ENCODE measurements at regions not wholly inside any gene's neighbourhood (a gene's known extent, or its start where the extent isn't known, plus 50 kb on each side); places are given as distances from the start of the nearest gene placed in this dataset.
A peak's percentile ranks its signal among the peaks of the same experiment; 100 is the strongest.

DNA sequence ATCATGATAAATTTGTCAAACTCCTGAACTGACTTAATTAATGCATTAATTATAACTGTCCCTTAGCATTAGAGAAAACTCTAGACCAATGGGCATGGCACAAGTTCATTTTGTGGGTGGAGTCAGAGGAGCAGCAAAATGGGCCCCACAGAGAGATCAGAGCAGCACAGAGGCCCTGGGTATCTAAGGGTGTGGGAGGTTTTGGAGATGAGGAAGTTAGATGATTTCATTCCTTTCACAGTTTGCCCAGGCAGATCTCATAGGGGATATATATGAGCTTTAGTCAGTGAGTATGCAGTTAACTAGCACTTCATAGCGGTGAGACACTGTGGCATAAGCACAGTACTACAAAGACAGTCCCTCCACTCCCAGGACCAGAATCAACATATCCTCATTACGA lies 117.3 kb downstream of the MAB21L3 start:
- DNase-seq: no peak
- intact Hi-C loops (cut with micrococcal nuclease): no loop called here
- ATAC-seq: no peak

DNA sequence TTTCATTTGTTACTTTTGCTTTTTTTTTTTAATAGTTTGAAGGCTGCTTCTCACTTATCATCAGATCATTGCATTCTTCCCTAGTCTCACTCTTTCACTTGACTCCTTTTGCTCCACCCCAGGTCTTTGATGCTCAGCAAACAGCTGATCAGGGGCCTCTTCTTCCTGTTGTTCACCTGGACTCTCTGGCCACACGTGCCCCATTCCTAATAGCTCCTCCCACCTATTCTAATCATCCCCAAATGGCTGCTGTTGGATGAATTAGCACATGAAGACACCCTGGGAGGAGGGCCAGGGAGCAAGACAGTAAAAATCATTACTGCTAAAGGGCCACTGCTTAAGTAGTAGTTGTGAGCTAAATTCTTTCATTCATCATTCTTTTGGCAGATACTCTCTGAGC lies 119.5 kb downstream of the MAB21L3 start:
- no peak for DNase-seq
- ATAC-seq: no peak
- intact Hi-C loops (cut with micrococcal nuclease): no loop called here

DNA sequence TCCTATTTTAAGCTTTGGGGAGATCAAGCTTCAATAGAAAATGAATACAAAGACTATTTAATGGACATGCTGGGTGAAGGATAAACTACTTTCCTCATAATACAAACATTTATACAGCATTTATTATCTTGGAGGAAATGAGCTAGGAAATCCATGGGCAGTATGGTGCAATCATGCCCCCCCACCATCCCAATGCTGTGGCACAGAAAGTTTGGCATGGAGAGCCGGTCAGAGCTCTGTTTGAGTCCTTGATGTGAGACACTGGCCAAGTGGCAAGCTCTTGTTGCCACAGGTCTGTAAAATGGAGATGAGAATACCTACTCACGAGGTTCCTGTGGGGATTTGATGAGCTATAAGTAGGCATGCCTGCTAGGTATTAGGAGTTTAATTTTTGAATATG lies 120.6 kb downstream of the MAB21L3 start:
- ATAC-seq: no peak

DNA sequence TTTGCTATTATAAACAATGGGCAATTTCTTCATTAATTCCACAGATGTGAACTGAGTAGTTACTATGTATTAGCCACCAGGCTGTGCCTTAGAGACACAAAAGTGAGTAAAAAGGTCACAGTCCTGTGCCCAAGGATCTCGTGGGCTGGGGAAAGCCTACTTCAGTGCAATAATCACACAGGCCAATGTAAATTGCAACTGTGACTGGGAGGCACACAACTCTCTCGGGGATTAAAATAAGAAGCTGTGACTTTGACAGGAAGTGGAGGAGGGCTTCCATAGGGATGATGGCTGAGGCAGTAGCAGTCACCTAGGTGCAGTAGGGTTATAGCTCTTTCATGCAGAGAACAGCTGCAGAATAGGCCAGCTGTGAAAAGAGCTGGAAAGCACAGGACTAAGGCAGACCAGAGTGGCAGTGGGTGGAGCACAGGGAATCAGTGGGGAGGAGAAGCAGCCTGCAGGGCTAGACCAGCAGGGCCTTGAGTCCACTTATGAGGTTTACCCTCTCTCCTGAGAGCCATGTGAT lies 121.9 kb downstream of the MAB21L3 start:
- ATAC-seq: peak; percentile 43
- intact Hi-C loops (cut with micrococcal nuclease): no loop called here
- DNase-seq: no peak

More for the DNA sequence above, 120.6 kb downstream of the MAB21L3 start:
- intact Hi-C loops (cut with micrococcal nuclease): no loop called here
- DNase-seq: no peak

DNA sequence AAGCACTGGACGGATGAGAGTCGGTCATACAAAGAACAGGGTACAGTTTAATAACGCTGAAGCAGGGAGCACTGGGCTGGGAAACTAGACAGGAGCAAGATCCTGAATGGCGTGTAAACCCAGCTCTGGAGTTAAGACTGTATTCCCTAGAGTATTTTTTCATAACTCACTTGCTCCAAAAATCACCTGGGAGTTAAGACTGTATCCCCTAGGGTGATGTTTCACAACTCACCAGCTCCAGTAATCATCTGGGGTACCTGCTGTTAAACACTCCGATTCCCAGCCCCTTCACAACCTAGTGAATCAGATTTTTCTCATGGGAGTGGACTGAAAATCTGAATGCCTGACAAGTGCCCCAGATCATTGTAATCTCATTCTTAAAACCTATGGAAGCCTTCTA lies 123.2 kb downstream of the MAB21L3 start:
- DNase-seq: no peak
- intact Hi-C loops (cut with micrococcal nuclease): no loop called here
- ATAC-seq: no peak

DNA sequence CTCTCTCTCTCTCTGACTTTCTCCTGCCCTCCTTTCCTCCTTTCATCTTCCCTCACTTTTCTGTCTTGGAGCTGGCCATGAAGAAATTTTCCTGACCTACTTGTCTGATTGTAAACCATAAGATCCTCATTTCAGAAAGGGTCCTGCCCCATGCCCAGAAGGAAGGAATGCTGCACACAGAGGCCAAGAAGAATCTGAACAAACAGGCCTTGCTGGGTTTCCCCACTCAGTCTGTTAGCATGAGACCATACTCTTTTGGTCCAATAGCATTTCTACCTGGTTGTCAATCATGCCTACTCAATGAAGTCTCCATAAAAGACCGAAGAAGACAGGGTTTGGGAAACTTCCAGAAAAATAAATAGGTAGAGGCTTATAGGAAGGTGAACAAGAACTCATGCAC lies 128.7 kb downstream of the MAB21L3 start:
- DNase-seq (no peak), ATAC-seq (no peak)
- intact Hi-C loops (cut with micrococcal nuclease): no loop called here

DNA sequence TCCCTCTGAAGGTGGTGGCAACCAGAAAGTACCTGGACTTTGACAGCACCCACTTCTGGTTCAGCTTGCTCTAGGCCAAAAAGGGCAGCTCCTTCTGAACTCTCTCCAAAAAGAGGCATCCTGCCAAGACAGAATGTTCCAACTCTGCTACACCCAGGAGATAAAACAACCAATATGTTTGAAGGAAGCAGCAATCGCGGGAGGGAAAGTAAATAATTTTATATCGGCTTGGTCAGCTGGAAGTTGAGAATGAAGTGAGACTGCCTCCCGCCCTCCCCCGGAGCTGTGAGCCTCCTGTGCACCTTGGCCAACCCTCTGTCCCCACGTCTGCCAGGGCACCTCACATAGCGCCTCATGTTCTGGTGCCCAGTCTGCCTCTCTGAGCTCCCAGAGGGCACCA lies 130.3 kb upstream of the ATP1A1 start:
- ATAC-seq (peak; percentile 43), DNase-seq (no peak)
- intact Hi-C loops (cut with micrococcal nuclease): no loop called here

DNA sequence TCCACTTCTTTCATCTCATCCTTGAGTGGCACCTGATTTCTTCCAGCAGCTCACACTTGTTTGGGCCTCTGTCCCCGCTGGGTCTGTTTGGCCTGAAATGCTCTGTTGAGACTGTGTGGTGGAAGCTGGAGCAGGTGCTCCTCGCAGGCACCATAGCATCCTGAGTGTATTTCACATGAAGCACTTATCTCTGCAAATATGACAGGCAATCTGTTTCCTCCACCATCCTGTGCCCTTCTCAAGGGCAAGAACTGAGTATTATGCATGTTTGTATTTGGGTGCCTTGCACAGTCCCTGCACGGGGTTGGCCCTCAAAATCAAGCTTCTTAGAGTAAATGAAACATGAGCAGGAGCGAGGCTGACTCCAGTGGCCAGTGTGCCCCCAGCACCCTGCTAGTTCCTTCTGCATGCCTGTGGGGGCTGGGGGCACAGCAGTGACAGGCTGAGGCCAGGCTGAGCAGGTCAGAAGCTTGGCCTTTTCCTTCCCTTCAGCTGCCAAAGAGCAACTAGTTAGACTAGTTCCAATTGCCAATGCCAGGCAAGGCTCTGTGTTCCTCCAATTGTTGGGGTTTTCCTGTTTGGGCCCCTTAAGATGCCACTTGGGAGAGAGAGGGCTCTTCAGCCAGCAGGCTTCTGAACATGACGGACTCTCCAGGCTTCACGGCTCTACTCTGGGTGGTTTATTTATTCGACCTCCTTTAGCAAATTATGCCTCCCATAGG lies 129.6 kb upstream of the ATP1A1 start:
- DNase-seq: no peak
- ATAC-seq: no peak
- intact Hi-C loops (cut with micrococcal nuclease): no loop called here

DNA sequence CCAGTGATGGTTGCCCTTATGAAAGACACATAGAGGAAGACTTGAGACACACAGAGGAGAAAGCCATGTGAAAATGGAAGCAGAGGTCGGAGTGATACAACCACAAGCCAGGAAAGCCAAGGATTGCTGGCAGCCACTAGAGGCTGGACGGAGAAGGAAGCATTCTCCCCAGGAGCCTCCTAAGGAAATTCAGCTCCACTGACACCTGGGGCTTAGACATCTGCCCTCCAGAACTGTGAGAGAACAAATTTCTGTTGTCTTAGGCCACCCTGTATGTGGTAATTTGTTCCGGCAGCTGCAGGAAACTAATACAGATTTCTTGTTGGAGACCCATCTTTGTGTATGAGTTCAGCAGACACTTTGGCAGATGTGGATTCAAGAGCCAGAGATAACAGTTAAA lies 126.9 kb upstream of the ATP1A1 start:
- no peak for DNase-seq
- peak; percentile 41 for ATAC-seq
- intact Hi-C loops (cut with micrococcal nuclease): no loop called here

DNA sequence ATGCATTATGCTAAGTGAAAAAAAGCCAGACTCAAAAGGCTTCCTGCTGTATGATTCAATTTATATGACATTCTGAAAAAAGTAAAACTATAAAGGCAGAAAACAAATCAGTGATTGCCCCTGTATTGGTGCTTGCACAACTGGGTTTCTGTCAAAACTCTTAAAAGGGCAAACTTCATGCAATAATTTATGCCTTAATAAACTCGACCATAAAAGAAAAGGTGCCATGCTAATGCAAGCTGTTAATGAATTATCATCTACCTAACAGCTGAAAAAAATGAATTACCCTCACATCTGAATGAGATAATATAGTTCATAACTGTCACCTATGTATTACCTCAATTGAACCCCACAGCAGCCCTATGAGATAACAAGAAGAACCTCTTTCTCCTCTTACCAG lies 120.8 kb upstream of the ATP1A1 start:
- no peak for ATAC-seq
- DNase-seq: no peak
- intact Hi-C loops (cut with micrococcal nuclease): no loop called here

DNA sequence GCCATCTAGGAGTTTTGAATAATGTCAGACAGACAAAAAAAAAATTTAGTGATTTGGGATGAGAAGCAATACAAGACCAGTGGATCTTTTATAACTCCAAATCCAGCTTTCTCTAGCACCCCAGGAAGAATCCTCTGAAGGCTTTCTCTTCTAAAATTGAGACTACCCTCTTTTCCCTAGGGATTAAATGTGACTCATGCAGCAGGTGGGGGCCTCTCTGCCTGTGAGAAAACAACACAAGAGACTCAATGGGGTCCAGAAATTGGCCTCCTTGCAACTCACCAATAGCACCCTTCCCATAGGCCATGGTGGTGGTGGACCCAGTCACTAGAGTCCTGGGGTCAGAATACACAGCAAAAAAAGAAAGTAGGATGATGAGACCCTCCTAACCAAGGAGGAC lies 120.3 kb upstream of the ATP1A1 start:
- ATAC-seq: no peak
- no peak for DNase-seq
- intact Hi-C loops (cut with micrococcal nuclease): no loop called here

DNA sequence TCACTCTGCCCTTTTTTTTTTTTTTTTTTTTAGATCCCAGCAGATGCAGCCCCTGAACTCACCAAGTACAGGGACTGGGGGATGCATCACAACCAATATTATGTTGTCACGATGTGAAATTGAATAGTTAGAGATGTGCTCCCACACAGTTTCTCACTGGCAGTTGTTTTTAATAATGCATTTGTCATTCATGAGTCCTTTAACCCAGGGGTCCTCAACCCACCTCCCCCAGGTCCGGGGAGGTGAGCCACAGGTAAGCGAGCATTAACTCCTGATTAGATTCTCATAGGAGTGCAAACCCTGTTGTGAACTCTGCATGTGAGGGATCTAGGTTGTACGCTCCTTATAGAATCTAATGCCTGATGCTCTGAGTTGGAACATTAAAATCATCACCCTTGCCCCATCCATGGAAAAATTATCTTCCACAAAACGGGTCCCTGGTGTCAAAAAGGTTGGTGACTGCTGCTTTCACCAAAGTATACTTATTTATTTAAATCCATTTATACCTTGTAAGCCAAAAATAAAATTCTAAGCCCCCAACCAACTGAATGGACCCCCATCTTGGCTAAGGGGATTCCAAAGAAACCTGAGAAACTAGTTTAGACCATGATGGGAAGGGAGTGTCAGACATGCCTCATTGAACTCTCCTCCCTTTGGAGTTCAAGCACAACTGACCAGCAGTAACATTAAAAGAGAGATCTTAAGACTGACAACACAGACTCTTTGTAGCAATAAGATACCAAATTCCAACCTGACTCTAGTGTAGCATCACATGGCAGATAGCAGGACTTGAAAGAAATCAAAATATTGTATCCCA lies 119.3 kb upstream of the ATP1A1 start:
- ATAC-seq (no peak), DNase-seq (no peak)
- intact Hi-C loops (cut with micrococcal nuclease): no loop called here

DNA sequence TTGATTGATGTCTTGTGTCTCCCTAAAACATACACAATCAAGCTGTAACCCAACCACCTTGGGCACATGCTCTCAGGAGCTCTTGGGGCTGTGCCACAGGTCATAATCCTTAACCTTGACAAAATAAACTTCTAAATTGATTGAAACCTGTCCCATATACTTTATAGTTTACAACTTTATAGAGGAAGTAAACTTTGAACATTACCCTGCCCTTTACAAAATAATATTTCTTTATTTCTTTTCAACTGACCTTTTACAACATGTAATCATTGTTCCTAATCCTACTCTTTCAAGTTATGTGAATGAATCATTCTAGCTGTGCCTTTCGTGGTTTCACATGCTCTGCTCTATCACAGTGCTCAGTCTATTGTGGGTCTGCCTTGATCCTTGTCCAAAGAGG lies 118.3 kb upstream of the ATP1A1 start:
- ATAC-seq (no peak), DNase-seq (no peak)
- intact Hi-C loops (cut with micrococcal nuclease): no loop called here

DNA sequence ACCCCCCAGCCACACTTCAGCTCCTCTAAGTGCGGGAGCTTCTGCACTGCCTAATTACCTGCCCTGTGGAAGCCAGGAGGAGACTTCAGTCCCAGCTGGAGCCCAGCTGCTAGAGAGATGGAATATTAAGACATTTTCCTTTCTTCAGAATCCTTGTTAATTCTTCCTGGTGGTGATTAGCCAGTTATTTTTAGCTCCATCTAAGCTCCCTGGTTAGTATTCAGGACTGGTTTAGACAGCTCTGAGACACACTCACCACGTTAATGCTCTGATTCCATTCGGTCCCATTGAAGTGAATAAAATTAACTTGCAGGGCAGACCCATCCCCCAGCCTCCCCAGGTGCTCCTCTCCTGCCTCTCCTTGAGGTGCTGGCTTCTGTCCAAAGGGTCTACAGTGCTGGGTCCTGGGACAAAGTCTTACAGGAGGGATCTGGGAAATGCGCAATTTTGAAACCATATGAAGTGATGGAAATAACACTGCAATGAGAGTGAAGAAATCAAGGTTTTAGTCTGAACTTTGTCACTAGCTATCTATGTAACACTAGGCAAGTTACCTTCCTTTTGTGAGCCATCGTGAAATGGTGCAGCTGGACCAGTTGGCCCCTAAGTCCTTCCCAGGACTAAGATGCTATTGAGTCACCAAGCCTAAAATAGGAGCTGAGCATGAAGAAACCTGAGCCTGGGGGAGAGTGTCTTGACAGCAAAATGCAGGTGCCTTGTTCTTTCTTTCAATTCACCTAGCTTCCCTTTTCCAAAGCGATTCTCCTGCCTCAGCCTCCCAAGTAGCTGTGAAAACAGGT lies 117.4 kb upstream of the ATP1A1 start:
- intact Hi-C loops (cut with micrococcal nuclease): no loop called here
- no peak for DNase-seq
- no peak for ATAC-seq

DNA sequence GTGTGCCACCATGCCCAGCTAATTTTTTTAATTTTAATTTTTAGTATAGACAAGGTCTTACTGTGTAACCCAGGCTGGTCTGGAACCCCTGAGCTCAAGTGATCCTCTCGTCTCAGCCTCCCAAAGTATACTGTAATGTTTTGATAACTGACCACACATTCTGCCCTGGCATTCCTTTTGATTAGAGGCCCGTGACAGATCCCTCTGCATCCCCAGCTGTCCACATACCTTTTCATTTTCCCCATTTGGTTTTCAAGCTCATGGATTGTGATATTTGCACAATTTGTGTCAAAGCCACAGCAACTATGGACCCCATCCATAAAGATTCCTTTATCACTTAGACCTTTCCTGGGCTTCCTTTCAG lies 116.8 kb upstream of the ATP1A1 start:
- DNase-seq (no peak), ATAC-seq (no peak)
- intact Hi-C loops (cut with micrococcal nuclease): no loop called here

DNA sequence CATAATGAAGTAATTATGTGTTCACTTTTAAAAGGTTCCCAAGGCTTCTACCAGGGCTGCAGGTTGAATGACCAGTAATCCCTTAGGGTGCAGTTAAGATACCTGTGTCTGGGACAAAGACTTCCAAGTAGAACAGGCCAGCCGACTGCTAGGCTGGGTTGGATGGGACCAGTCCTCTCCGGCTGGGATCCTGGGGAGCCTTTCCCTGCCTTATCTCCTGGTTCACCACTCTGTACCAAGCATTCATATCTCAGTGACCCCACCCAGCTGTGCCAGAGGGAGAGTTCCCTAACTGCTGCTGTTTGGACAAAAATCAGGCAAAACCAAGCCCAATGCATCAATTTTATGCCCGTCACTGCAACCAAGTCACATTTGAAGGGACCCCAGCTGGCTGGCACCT lies 116.2 kb upstream of the ATP1A1 start:
- ATAC-seq (no peak), DNase-seq (no peak)
- intact Hi-C loops (cut with micrococcal nuclease): no loop called here

DNA sequence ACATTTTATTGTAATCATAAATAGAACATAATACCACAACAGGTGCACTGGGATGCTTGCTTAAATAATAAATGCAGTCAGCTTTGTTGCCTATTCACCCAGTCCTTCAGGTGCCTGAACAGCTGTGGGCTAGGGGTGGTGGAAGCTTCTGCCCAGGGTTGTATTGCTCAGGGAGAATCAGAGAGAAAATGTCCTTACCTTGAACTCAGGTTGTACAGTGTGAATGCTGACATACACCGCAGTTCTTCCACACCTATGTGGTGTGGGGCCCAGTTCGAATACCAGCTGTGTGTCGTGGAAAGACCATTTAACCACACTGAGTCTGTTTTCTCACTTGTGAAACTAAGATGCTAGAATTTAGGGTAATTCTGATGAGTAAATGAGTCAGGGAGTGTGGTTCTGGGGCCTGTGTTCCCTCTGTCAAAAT lies 115.7 kb upstream of the ATP1A1 start:
- intact Hi-C loops (cut with micrococcal nuclease): no loop called here
- ATAC-seq (no peak), DNase-seq (no peak)

DNA sequence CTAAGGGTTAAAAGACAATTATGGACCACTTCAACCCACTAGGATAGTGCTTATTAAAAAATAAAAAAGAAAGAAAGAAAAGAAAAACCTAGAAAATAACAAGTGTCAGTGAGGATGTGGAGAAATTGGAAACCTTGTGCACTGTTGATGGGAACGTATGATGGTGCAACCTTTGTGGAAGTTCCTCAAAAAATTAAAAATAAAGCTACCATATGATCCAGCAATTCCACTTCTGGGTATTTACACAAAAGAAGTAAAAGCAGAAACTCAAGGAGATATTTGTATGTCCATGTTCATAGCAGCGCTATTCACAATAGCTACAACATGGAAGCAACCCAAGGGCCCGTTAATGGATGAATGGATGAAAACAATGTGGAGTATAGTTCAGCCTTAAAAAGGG lies 115.2 kb upstream of the ATP1A1 start:
- intact Hi-C loops (cut with micrococcal nuclease): no loop called here
- ATAC-seq: no peak

DNA sequence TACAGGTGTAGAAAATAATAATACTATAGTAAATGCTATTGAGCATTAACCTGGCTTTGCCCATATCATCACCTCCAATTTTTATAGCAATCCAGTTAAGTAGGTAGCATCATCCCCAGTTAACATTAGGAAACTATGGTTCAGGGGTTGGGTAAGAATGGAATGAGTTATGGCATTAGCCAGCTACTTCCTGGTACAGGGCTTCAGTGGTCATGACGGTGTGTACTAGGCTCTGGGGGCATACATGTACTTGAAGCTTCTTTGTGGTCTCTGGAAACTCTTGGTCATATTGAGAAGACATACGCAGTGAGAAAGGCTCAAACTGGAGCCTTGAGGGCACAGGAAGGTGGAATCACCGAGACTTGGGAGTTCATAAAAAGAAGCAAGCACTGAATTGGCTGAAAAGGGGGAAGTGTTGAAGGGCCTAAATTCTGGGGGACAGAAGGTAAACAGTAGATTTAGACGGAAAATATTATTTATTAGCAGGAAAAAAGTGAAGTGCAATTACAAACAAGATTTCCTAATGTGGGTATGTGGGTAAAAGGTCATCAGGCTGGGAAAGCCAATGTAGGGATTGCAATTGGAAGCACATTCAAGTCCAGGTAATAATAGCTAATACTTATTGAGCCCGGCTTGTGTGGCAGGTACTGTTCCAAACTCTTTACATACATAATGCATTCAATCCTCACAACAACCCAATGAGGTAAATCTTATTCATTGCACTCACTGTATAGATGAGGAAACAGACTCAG lies 114.2 kb upstream of the ATP1A1 start:
- ATAC-seq (no peak), DNase-seq (no peak)
- intact Hi-C loops (cut with micrococcal nuclease): no loop called here

More for the DNA sequence above, 115.2 kb upstream of the ATP1A1 start:
- DNase-seq: no peak
